Peyer's patch (tissue), 4 donors: ENCODE measurements at regions not wholly inside any gene's neighbourhood (a gene's known extent, or its start where the extent isn't known, plus 50 kb on each side); places are given as distances from the start of the nearest gene placed in this dataset.

Experiments used
- DNase-seq, 3 donors: peaks; one replicate each; pipeline ENCODE4 v3.0.0-alpha.2; 2017 to 2019
- H3K27ac ChIP-seq, 4 donors: fragments of 200-600 bp; sonication (generic); one replicate each; pipeline ENCODE4 v1.5.1; 2016 to 2019
- H3K27me3 ChIP-seq, 2 donors: fragments of 200-600 bp; sonication (generic); one replicate each; pipeline ENCODE4 v1.5.1; 2019
- H3K36me3 ChIP-seq, 3 donors: fragments of 200-600 bp; sonication (generic); one replicate each; pipeline ENCODE4 v1.5.1; 2016 to 2019
- H3K4me1 ChIP-seq, 4 donors: fragments of 200-600 bp; sonication (generic); one replicate each; pipeline ENCODE4 v1.5.1; 2016 to 2019
- H3K4me3 ChIP-seq, 4 donors: fragments of 200-600 bp; sonication (generic); 1 replicate in 3 of 4; 2 replicates in 1 of 4; pipeline ENCODE4 v1.5.1; 2016 to 2019; ENCODE audit warnings: mild to moderate bottlenecking in 1 of 4
- H3K9me3 ChIP-seq, 4 donors: fragments of 200-600 bp; sonication (generic); one replicate each; pipeline ENCODE4 v1.5.1; 2016 to 2019; ENCODE audit warnings: mild to moderate bottlenecking in 1 of 4
- CTCF ChIP-seq, 6 experiments: fragments of 450-650 bp in 4 of 6; fragments of 200-600 bp in 2 of 6; sonication (generic) in 1 of 6; IDR thresholded peaks; one replicate each; pipeline ENCODE4 v1.5.1; 2017 to 2019; ENCODE audit warnings: antibody characterized with exemption in 6 of 6, mild to moderate bottlenecking in 3 of 6, moderate library complexity in 1 of 6
- POLR2A ChIP-seq, 2 donors: fragments of 450-650 bp; IDR thresholded peaks; one replicate each; pipeline ENCODE4 v1.5.1; 2017; ENCODE audit warnings: antibody characterized with exemption in 2 of 2, mild to moderate bottlenecking in 2 of 2, moderate library complexity in 2 of 2

GRCh38 chrX:40410859-40411258 is 169.9 kb upstream of the ATP6AP2 start:
- H3K4me3 ChIP-seq, result no peak overlapping the region
- H3K9me3 ChIP-seq, result no peaks in the 10 kb centered on the region
- H3K27ac ChIP-seq, result no peak overlapping the region
- DNase-seq, result no peak
- H3K36me3 ChIP-seq, result no peaks in the 10 kb centered on the region
- no peaks in the 10 kb centered on the region for H3K4me1 ChIP-seq
- no peak for TF ChIP-seq CTCF (IDR thresholded peaks at IDR 0.05)
- no peak for TF ChIP-seq POLR2A (IDR thresholded peaks at IDR 0.05)
- no peaks in the 10 kb centered on the region for H3K27me3 ChIP-seq

- no peaks in the 10 kb centered on the region for H3K9me3 ChIP-seq
- no peak overlapping the region for H3K4me3 ChIP-seq
- no peak overlapping the region for H3K27ac ChIP-seq
- TF ChIP-seq CTCF (IDR thresholded peaks at IDR 0.05), result no peak
- H3K36me3 ChIP-seq, result no peaks in the 10 kb centered on the region
- no peaks in the 10 kb centered on the region for H3K4me1 ChIP-seq
- no peaks in the 10 kb centered on the region for H3K27me3 ChIP-seq
- no peak for DNase-seq
Observed at GRCh38 chrX:40406330-40406859, 174.4 kb upstream of the ATP6AP2 start.

- H3K4me1 ChIP-seq, result no peaks in the 10 kb centered on the region
- no peaks in the 10 kb centered on the region for H3K36me3 ChIP-seq
- H3K9me3 ChIP-seq, result no peaks in the 10 kb centered on the region
- no peaks in the 10 kb centered on the region for H3K27me3 ChIP-seq
- H3K4me3 ChIP-seq, result no peak overlapping the region
- no peak for DNase-seq
- TF ChIP-seq CTCF (IDR thresholded peaks at IDR 0.05) (no peak), POLR2A (IDR thresholded peaks at IDR 0.05) (no peak)
- no peak overlapping the region for H3K27ac ChIP-seq
Observed at GRCh38 chrX:40405399-40405798, 175.4 kb upstream of the ATP6AP2 start.

GRCh38 chrX:40403757-40404156 is 177.0 kb upstream of the ATP6AP2 start:
- TF ChIP-seq POLR2A (IDR thresholded peaks at IDR 0.05) (no peak), CTCF (IDR thresholded peaks at IDR 0.05) (no peak)
- Histone ChIP-seq H3K36me3 (no peaks in the 10 kb centered on the region), H3K4me1 (no peaks in the 10 kb centered on the region), H3K27ac (no peak overlapping the region), H3K9me3 (no peaks in the 10 kb centered on the region), H3K4me3 (no peak overlapping the region), H3K27me3 (no peaks in the 10 kb centered on the region)
- DNase-seq, result no peak

GRCh38 chrX:40402831-40403533 is 177.8 kb upstream of the ATP6AP2 start:
- H3K27me3 ChIP-seq, result no peaks in the 10 kb centered on the region
- no peak overlapping the region for H3K4me3 ChIP-seq
- no peaks in the 10 kb centered on the region for H3K36me3 ChIP-seq
- no peaks in the 10 kb centered on the region for H3K9me3 ChIP-seq
- peak in 1 of 3 donors; percentile 48 for DNase-seq
- TF ChIP-seq POLR2A (IDR thresholded peaks at IDR 0.05) (no peak), CTCF (IDR thresholded peaks at IDR 0.05) (no peak)
- H3K27ac ChIP-seq, result no peak overlapping the region
- H3K4me1 ChIP-seq, result no peaks in the 10 kb centered on the region
